Endodermal cell (in vitro differentiated cells): ENCODE measurements at regions not wholly inside any gene's neighbourhood (a gene's known extent, or its start where the extent isn't known, plus 50 kb on each side); places are given as distances from the start of the nearest gene placed in this dataset.
A peak's percentile ranks its signal among the peaks of the same experiment; 100 is the strongest.

ENCODE experiments used
- DNase-seq: peaks from one replicate; pipeline ENCODE4 v3.0.0-alpha.2; 2017
- H3K27ac ChIP-seq: 2 replicates; pipeline ENCODE4 v1.5.1; 2013; ENCODE audit warnings: mild to moderate bottlenecking, low read depth, low read length, moderate library complexity
- H3K27me3 ChIP-seq: 2 replicates; pipeline ENCODE4 v1.6.1; 2013; ENCODE audit warnings: mild to moderate bottlenecking, low read length, moderate library complexity; ENCODE audit not compliant: insufficient read depth, control insufficient read depth, poor library complexity, severe bottlenecking
- H3K36me3 ChIP-seq: 2 replicates; pipeline ENCODE4 v1.7.0; 2013; ENCODE audit warnings: mild to moderate bottlenecking, low read length, moderate library complexity; ENCODE audit not compliant: control insufficient read depth, insufficient read depth
- H3K4me1 ChIP-seq: one replicate; pipeline ENCODE4 v1.7.0; 2013; ENCODE audit warnings: low read length; ENCODE audit not compliant: control insufficient read depth, insufficient read depth
- H3K4me3 ChIP-seq: 2 replicates; pipeline ENCODE4 v1.5.1; 2013; ENCODE audit warnings: mild to moderate bottlenecking, low read length, moderate library complexity
- H3K9ac ChIP-seq: 2 replicates; pipeline ENCODE4 v1.6.1; 2013; ENCODE audit warnings: mild to moderate bottlenecking, low read length, moderate library complexity; ENCODE audit not compliant: poor library complexity, severe bottlenecking; ENCODE audit errors: extremely low read depth
- H3K9me3 ChIP-seq: 2 replicates; pipeline ENCODE4 v1.6.1; 2013; ENCODE audit warnings: mild to moderate bottlenecking, low read length, moderate library complexity; ENCODE audit not compliant: control insufficient read depth
- H3K27ac Mint-ChIP-seq: 2 replicates; pipeline ENCODE4 v1.8.0; 2020; ENCODE audit warnings: mixed read lengths
- H3K27me3 Mint-ChIP-seq: 2 replicates; pipeline ENCODE4 v1.8.0; 2021; ENCODE audit warnings: mild to moderate bottlenecking, mixed read lengths; ENCODE audit not compliant: insufficient read depth
- H3K36me3 Mint-ChIP-seq: 2 replicates; pipeline ENCODE4 v1.8.0; 2020; ENCODE audit warnings: low read depth, mixed read lengths
- H3K4me1 Mint-ChIP-seq: 2 replicates; pipeline ENCODE4 v1.8.0; 2020; ENCODE audit warnings: mixed read lengths
- H3K4me3 Mint-ChIP-seq: 2 replicates; pipeline ENCODE4 v1.8.0; 2020; ENCODE audit warnings: mild to moderate bottlenecking, moderate library complexity, mixed read lengths
- H3K9me3 Mint-ChIP-seq: 2 replicates; pipeline ENCODE4 v1.8.0; 2020; ENCODE audit warnings: mild to moderate bottlenecking, mixed read lengths
- WGBS, 2 experiments: methylation state at CpG; one replicate each; pipeline versions ENCODE4 v1.1.5 to v1.1.7; 2013; ENCODE audit warnings: missing lambda C conversion rate in 2 of 2, mixed read lengths in 1 of 2; ENCODE audit not compliant: insufficient coverage in 1 of 2, insufficient read length in 1 of 2; 5-methylcytosine and 5-hydroxymethylcytosine counted together
- TF ChIP-seq, protein P1 (sequence below): fragments of 200-600 bp; sonication (generic); conservative IDR thresholded peaks from 2 replicates; pipeline ENCODE4 v1.5.0; 2021; ENCODE audit warnings: antibody characterized with exemption, mild to moderate bottlenecking

DNA sequence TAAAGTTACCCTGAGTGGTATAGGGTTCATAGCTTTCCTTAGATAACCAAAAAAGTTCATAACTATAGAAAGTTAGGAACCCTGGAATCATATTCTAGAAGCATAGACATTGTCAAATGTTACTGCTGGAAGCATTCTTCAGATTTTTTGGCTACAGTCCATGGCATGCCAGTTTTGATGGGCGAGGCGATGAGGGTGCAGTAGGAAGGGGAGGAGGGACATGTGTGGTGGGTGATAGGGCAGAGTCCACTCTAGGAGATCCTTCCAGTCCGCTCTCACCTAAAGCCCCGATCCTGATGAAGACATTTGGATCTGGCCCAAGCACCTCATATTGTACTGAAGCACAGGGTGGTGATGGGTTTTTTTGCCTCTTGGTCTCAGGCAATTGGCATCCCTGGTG is 91.8 kb downstream of the HRH4 start:
- Mint-ChIP-seq H3K27me3 (no peaks in the 10 kb centered on the region), H3K36me3 (no peaks in the 10 kb centered on the region), H3K9me3 (no peaks in the 10 kb centered on the region), H3K27ac (no peak overlapping the region), H3K4me1 (peaks cover 29% of the 10 kb centered on the region), H3K4me3 (no peak overlapping the region)
- TF ChIP-seq, protein P1, sequence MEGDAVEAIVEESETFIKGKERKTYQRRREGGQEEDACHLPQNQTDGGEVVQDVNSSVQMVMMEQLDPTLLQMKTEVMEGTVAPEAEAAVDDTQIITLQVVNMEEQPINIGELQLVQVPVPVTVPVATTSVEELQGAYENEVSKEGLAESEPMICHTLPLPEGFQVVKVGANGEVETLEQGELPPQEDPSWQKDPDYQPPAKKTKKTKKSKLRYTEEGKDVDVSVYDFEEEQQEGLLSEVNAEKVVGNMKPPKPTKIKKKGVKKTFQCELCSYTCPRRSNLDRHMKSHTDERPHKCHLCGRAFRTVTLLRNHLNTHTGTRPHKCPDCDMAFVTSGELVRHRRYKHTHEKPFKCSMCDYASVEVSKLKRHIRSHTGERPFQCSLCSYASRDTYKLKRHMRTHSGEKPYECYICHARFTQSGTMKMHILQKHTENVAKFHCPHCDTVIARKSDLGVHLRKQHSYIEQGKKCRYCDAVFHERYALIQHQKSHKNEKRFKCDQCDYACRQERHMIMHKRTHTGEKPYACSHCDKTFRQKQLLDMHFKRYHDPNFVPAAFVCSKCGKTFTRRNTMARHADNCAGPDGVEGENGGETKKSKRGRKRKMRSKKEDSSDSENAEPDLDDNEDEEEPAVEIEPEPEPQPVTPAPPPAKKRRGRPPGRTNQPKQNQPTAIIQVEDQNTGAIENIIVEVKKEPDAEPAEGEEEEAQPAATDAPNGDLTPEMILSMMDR, result no peak
- H3K4me1 ChIP-seq, result no peaks in the 10 kb centered on the region
- no peak overlapping the region for H3K27ac ChIP-seq
- DNase-seq, result no peak
- H3K36me3 ChIP-seq, result no peaks in the 10 kb centered on the region
- no peaks in the 10 kb centered on the region for H3K9me3 ChIP-seq
- WGBS, 2 experiments, result 90 to 99% methylated on average over 3 to 4 of the region's 4 CpGs
- H3K9ac ChIP-seq, result no peak overlapping the region
- no peaks in the 10 kb centered on the region for H3K27me3 ChIP-seq
- H3K4me3 ChIP-seq, result no peak overlapping the region

DNA sequence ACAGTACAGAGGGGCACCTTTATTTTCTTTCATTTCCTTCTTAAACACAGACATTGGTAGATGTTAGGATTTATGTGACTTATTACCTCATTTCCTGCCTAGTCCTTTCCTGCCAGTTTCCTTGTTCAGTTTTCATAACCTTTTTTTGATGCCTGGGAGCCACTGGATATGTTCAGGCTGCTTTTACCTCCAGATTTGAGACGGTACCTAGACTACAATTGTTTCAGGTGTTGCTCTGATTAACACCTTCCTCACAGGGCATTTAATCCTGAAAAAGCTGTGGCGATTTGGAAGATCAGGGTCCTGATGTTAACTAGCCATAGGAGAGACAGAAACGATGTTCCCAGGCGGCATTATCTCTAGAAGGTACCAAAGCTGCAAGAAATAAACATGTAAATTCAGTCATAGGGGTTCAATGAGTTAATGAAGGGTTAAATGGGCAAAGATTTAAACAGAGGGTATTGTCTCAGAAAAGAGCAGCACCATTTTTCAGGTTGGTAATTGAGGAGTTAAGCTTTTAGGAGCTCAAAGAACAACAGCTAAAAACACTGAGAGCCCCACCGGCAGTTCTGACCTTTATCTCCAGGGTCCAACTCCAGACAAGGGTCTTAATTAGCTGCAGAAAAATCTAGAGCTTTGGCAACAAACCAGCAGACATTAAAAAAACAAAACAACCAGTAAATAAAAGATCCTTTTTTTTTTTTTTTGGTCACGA is 93.3 kb downstream of the HRH4 start:
- no peaks in the 10 kb centered on the region for H3K9me3 ChIP-seq
- H3K36me3 ChIP-seq, result no peaks in the 10 kb centered on the region
- peak overlapping the region; percentile 83 for H3K27ac Mint-ChIP-seq
- H3K27ac ChIP-seq, result no peak overlapping the region
- peaks cover 40% of the 10 kb centered on the region for H3K4me1 Mint-ChIP-seq
- TF ChIP-seq, protein P1, result no peak
- no peaks in the 10 kb centered on the region for H3K27me3 ChIP-seq
- 55 to 58% methylated on average over 5 to 6 of the region's 6 CpGs for WGBS, 2 experiments
- no peaks in the 10 kb centered on the region for H3K27me3 Mint-ChIP-seq
- H3K4me1 ChIP-seq, result peaks cover 2% of the 10 kb centered on the region
- H3K4me3 ChIP-seq, result peak overlapping the region; percentile 5
- no peaks in the 10 kb centered on the region for H3K9me3 Mint-ChIP-seq
- H3K4me3 Mint-ChIP-seq, result no peak overlapping the region
- DNase-seq, result no peak
- no peaks in the 10 kb centered on the region for H3K36me3 Mint-ChIP-seq
- peak overlapping the region; percentile 36 for H3K9ac ChIP-seq

DNA sequence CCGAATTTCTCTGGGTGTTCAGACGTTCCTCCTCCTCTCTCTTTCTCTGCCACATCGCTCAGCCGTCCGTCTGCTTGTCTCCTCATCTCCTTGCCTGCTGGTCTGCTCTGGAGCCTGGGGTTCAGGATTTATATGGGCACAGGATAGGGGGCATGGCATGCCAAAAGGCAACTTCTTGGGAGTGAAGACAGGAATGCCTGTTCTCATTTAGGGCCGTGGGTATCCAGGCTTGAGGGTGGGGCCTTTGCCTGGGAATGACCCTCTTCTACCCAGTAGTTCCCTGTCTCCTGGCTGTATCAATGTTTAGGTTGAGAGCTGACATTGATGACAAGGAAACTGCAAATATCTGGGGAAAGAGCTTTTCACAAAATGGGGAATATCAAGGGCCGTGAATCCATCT is 98.0 kb downstream of the HRH4 start:
- Mint-ChIP-seq H3K27ac (no peak overlapping the region), H3K27me3 (no peaks in the 10 kb centered on the region), H3K4me1 (peaks cover 37% of the 10 kb centered on the region), H3K9me3 (no peaks in the 10 kb centered on the region), H3K36me3 (no peaks in the 10 kb centered on the region), H3K4me3 (no peak overlapping the region)
- Histone ChIP-seq H3K9ac (no peak overlapping the region), H3K27ac (no peak overlapping the region), H3K4me1 (peaks cover 6% of the 10 kb centered on the region), H3K4me3 (no peak overlapping the region), H3K27me3 (no peaks in the 10 kb centered on the region), H3K9me3 (no peaks in the 10 kb centered on the region), H3K36me3 (no peaks in the 10 kb centered on the region)
- WGBS, 2 experiments, result 80 to 93% methylated on average over 2 to 7 of the region's 7 CpGs
- DNase-seq, result no peak
- TF ChIP-seq, protein P1, result no peak
